IMR-90 (cell line): ENCODE measurements at regions not wholly inside any gene's neighbourhood (a gene's known extent, or its start where the extent isn't known, plus 50 kb on each side); places are given as distances from the start of the nearest gene placed in this dataset.

Experiments
- ATAC-seq: fragments of 200-7000 bp; cut with Tn5 transposase; 2 replicates; pipeline ENCODE4 v1.9.1; 2020; ENCODE audit warnings: low read depth, mild to moderate bottlenecking, moderate library complexity
- BruUV-seq: library from RNA; stranded (reverse); fragments of 400-500 nt; replicated peaks from 2 replicates; lab custom pipeline; 2021; lab: Mats Ljungman, UMichigan
- CTCF ChIA-PET: fragments of 300-600 bp; formaldehyde crosslinking; extraction: SDS; loops from one replicate; lab custom pipeline; 2021; ENCODE audit warnings: antibody characterized with exemption; lab: Yijun Ruan, JAX
- POLR2A ChIA-PET: fragments of 300-600 bp; sonication (Branson Sonifier 250); formaldehyde crosslinking; loops from one replicate; lab custom pipeline; 2022; ENCODE audit warnings: antibody characterized with exemption; ENCODE audit not compliant: unreplicated experiment; lab: Charles Lee
- DNase-seq: peaks from one replicate; pipeline ENCODE4 v3.0.0; 2013
- H2AFZ ChIP-seq: replicated peaks from 2 replicates; pipeline ENCODE3; 2013; ENCODE audit warnings: low read length, mild to moderate bottlenecking; ENCODE audit not compliant: poor library complexity
- H2AK5ac ChIP-seq: 2 replicates; pipeline ENCODE4 v1.6.1; 2013; ENCODE audit warnings: low read depth, low read length, inconsistent platforms
- H2AK9ac ChIP-seq: replicated peaks from 2 replicates; pipeline ENCODE3; 2013; ENCODE audit warnings: mild to moderate bottlenecking, low read depth, low read length, moderate library complexity; ENCODE audit not compliant: poor library complexity
- H2BK120ac ChIP-seq: 2 replicates; pipeline ENCODE4 v1.6.1; 2013; ENCODE audit warnings: low read depth, low read length, inconsistent platforms
- H2BK15ac ChIP-seq: 3 replicates; pipeline ENCODE4 v1.6.1; 2013; ENCODE audit warnings: low read depth, low read length, inconsistent platforms
- H2BK20ac ChIP-seq: 2 replicates; pipeline ENCODE4 v1.6.1; 2013; ENCODE audit warnings: low read depth, mild to moderate bottlenecking, inconsistent platforms, low read length, moderate library complexity
- H2BK5ac ChIP-seq: 2 replicates; pipeline ENCODE4 v1.6.1; 2013; ENCODE audit warnings: mild to moderate bottlenecking, low read depth, low read length, inconsistent platforms; ENCODE audit not compliant: poor library complexity, severe bottlenecking
- H3K14ac ChIP-seq: replicated peaks from 2 replicates; pipeline ENCODE4 v1.6.1; 2013; ENCODE audit warnings: low read depth, low read length, inconsistent platforms
- H3K18ac ChIP-seq: 2 replicates; pipeline ENCODE4 v1.6.1; 2013; ENCODE audit warnings: low read depth, low read length, control low read depth
- H3K23ac ChIP-seq: 2 replicates; pipeline ENCODE4 v1.6.1; 2013; ENCODE audit warnings: low read depth, low read length, inconsistent platforms
- H3K27ac ChIP-seq: 2 replicates; pipeline ENCODE4 v1.5.1; 2013; ENCODE audit warnings: mild to moderate bottlenecking, control low read depth, low read length; ENCODE audit not compliant: insufficient read depth
- H3K27me3 ChIP-seq: 2 replicates; pipeline ENCODE4 v1.6.1; 2013; ENCODE audit warnings: low read length; ENCODE audit not compliant: control insufficient read depth, insufficient read depth
- H3K36me3 ChIP-seq: 2 replicates; pipeline ENCODE4 v1.6.1; 2013; ENCODE audit warnings: low read length, mixed read lengths; ENCODE audit not compliant: control insufficient read depth, insufficient read depth
- H3K4ac ChIP-seq: 2 replicates; pipeline ENCODE4 v1.6.1; 2013; ENCODE audit warnings: low read depth, low read length, inconsistent platforms
- H3K4me1 ChIP-seq: 2 replicates; pipeline ENCODE4 v1.6.1; 2013; ENCODE audit warnings: low read length, mixed read lengths; ENCODE audit not compliant: control insufficient read depth, insufficient read depth
- H3K4me2 ChIP-seq: 2 replicates; pipeline ENCODE4 v1.6.1; 2013; ENCODE audit warnings: low read depth, mild to moderate bottlenecking, control low read depth, low read length, moderate library complexity
- H3K4me3 ChIP-seq: 2 replicates; pipeline ENCODE4 v1.5.1; 2013; ENCODE audit warnings: low read depth, mild to moderate bottlenecking, control low read depth, low read length, moderate library complexity; ENCODE audit not compliant: insufficient read depth
- H3K56ac ChIP-seq: 2 replicates; pipeline ENCODE4 v1.6.1; 2013; ENCODE audit warnings: low read length, inconsistent platforms; ENCODE audit not compliant: insufficient read depth; ENCODE audit errors: extremely low read depth
- H3K79me1 ChIP-seq, 2 experiments: 2 replicates each; pipeline ENCODE4 v1.6.1; 2013; ENCODE audit warnings: low read length in 2 of 2, inconsistent platforms in 1 of 2, low read depth in 1 of 2
- H3K9ac ChIP-seq: 2 replicates; pipeline ENCODE4 v1.6.1; 2013; ENCODE audit warnings: low read depth, low read length, control low read depth
- H3K9me1 ChIP-seq: 2 replicates; pipeline ENCODE4 v1.6.1; 2013; ENCODE audit warnings: low read length, inconsistent platforms; ENCODE audit not compliant: insufficient read depth
- H3K9me3 ChIP-seq: 2 replicates; pipeline ENCODE4 v1.6.1; 2013; ENCODE audit warnings: low read length; ENCODE audit not compliant: control insufficient read depth, insufficient read depth
- H4K20me1 ChIP-seq: 2 replicates; pipeline ENCODE4 v1.6.1; 2013; ENCODE audit warnings: low read length, inconsistent platforms; ENCODE audit not compliant: insufficient read depth
- H4K5ac ChIP-seq: 2 replicates; pipeline ENCODE4 v1.6.1; 2013; ENCODE audit warnings: mild to moderate bottlenecking, low read depth, low read length, control low read depth
- H4K8ac ChIP-seq, 2 experiments: 2 replicates each; pipeline ENCODE4 v1.6.1; 2013; ENCODE audit warnings: low read depth in 2 of 2, low read length in 2 of 2, control low read depth in 1 of 2, inconsistent platforms in 1 of 2
- H4K91ac ChIP-seq: 2 replicates; pipeline ENCODE4 v1.6.1; 2013; ENCODE audit warnings: low read depth, low read length, inconsistent platforms; ENCODE audit not compliant: insufficient read depth
- BHLHE40 ChIP-seq: fragments of 150-350 bp; IDR thresholded peaks from 2 replicates; pipeline ENCODE4 v1.6.1; 2016; ENCODE audit warnings: mild to moderate bottlenecking, low read depth, low read length
- FOS ChIP-seq: fragments of 150-350 bp; IDR thresholded peaks from 2 replicates; pipeline ENCODE4 v1.6.1; 2016; ENCODE audit warnings: low read depth, low read length
- MAFK ChIP-seq: IDR thresholded peaks from 2 replicates; pipeline ENCODE4 v1.6.1; 2012; ENCODE audit warnings: low read depth, low read length, improper control_type of control experiment
- RCOR1 ChIP-seq: IDR thresholded peaks from 2 replicates; pipeline ENCODE4 v1.6.1; 2012; ENCODE audit warnings: mild to moderate bottlenecking, low read length, improper control_type of control experiment; ENCODE audit not compliant: insufficient replicate concordance
- SMC3 ChIP-seq: fragments of 150-350 bp; IDR thresholded peaks from 2 replicates; pipeline ENCODE4 v1.6.1; 2016; ENCODE audit warnings: low read depth, mild to moderate bottlenecking, antibody characterized with exemption, low read length, moderate library complexity
- WGBS, 2 experiments: methylation state at CpG; one replicate each; pipeline versions ENCODE4 v1.1.5 to v1.1.7; 2013; ENCODE audit warnings: missing lambda C conversion rate in 2 of 2; ENCODE audit not compliant: insufficient read length in 1 of 2; ENCODE audit errors: extremely low coverage in 2 of 2; 5-methylcytosine and 5-hydroxymethylcytosine counted together
- dilution Hi-C: fragments of 300-500 bp; cut with HindIII; formaldehyde crosslinking; loops from one replicate; pipeline ENCODE4 v1.14.3; 2018; ENCODE audit warnings: low sequenced_read_pairs; ENCODE audit not compliant: unreplicated experiment
- in situ Hi-C: fragments of 300-500 bp; cut with MboI; formaldehyde crosslinking; loops from 3 replicates; pipeline ENCODE4 v1.14.3; 2019; ENCODE audit warnings: low sequenced_read_pairs, inconsistent platforms, mixed read lengths
- intact Hi-C: fragments of 100-400 bp; cut with micrococcal nuclease; formaldehyde crosslinking; loops from 2 replicates; pipeline ENCODE4 v1.10.0; 2022
- TF ChIP-seq, protein P1 (sequence below): fragments of 150-350 bp; IDR thresholded peaks from 2 replicates; pipeline ENCODE4 v1.6.1; 2017; ENCODE audit warnings: mild to moderate bottlenecking, antibody characterized with exemption, low read length, low read depth
- TF ChIP-seq, protein P2 (sequence below): conservative IDR thresholded peaks from 2 replicates; pipeline ENCODE4 v1.5.1; 2012; ENCODE audit warnings: mild to moderate bottlenecking, low read depth, low read length, improper control_type of control experiment

DNA sequence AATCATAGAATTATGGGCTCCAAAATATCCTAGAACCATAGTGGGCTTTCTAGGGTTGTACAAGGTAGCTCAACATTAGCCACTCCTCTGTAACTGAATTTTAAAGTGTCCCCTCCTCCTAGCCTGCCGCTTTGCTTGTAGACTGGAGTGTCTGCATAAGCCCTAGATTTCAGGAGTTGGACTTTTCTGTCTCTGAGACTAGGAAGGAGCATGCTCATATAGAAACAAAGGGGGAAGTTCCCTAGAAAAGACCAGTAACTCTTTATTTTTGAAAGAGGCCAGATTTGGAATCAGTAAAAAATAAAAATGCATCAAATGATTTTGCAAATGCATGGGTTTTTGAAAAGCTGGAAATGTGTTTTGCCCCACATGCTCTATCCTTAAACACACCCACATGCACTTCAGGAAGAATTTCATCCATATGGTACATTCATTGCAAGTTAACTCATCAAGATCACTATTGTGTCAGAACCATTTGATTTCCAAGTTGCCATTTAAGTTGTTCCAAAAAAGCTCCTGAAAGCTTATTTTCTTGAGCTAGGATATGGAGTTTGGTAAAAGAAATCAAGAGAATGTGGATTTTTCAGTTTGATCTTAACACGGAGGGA, 121.0 kb upstream of the NR3C1 start:
- BruUV-seq, result no TSS peak
- Histone ChIP-seq H3K18ac (0 out of 2 replicates have a peak overlapping the region, but pooled peaks have one; percentile 18), H3K36me3 (no peaks in the 10 kb centered on the region), H3K27me3 (no peaks in the 10 kb centered on the region), H3K4me2 (no peak overlapping the region), H3K23ac (no peak overlapping the region), H4K5ac (no peak overlapping the region), H3K9ac (no peak overlapping the region), H3K4me3 (no peak overlapping the region), H4K8ac (no peak overlapping the region), H2BK5ac (no peak overlapping the region), H2BK20ac (no peak overlapping the region), H3K27ac (no peak overlapping the region), H3K79me1 (no peaks in the 10 kb centered on the region), H2BK120ac (no peak overlapping the region), H2BK15ac (no peak overlapping the region), H3K9me3 (no peaks in the 10 kb centered on the region), H2AFZ (no peak overlapping the region), H3K4ac (no peak overlapping the region), H2AK5ac (no peak overlapping the region), H3K14ac (no peak overlapping the region), H3K9me1 (no peaks in the 10 kb centered on the region), H3K56ac (no peak overlapping the region), H4K91ac (no peak overlapping the region), H4K20me1 (no peaks in the 10 kb centered on the region), H2AK9ac (no peak overlapping the region), H3K4me1 (peaks cover 2% of the 10 kb centered on the region)
- POLR2A ChIA-PET, result no interaction called here
- intact Hi-C loops, result no loop called here
- TF ChIP-seq RCOR1 (no peak), FOS (no peak), MAFK (no peak), SMC3 (no peak), BHLHE40 (no peak)
- TF ChIP-seq, protein P1, sequence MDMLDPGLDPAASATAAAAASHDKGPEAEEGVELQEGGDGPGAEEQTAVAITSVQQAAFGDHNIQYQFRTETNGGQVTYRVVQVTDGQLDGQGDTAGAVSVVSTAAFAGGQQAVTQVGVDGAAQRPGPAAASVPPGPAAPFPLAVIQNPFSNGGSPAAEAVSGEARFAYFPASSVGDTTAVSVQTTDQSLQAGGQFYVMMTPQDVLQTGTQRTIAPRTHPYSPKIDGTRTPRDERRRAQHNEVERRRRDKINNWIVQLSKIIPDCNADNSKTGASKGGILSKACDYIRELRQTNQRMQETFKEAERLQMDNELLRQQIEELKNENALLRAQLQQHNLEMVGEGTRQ, result no peak
- TF ChIP-seq, protein P2, sequence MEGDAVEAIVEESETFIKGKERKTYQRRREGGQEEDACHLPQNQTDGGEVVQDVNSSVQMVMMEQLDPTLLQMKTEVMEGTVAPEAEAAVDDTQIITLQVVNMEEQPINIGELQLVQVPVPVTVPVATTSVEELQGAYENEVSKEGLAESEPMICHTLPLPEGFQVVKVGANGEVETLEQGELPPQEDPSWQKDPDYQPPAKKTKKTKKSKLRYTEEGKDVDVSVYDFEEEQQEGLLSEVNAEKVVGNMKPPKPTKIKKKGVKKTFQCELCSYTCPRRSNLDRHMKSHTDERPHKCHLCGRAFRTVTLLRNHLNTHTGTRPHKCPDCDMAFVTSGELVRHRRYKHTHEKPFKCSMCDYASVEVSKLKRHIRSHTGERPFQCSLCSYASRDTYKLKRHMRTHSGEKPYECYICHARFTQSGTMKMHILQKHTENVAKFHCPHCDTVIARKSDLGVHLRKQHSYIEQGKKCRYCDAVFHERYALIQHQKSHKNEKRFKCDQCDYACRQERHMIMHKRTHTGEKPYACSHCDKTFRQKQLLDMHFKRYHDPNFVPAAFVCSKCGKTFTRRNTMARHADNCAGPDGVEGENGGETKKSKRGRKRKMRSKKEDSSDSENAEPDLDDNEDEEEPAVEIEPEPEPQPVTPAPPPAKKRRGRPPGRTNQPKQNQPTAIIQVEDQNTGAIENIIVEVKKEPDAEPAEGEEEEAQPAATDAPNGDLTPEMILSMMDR, result no peak
- CTCF ChIA-PET, result no interaction called here
- DNase-seq (peak; percentile 27), ATAC-seq (no peak)
- WGBS, 2 experiments, result no CpG with 5 or more reads among the region's 2 CpGs
- dilution Hi-C loops, result no loop called here
- in situ Hi-C loops, result no loop called here
